GM21825 (cell line): ENCODE measurements at regions not wholly inside any gene's neighbourhood (a gene's known extent, or its start where the extent isn't known, plus 50 kb on each side); places are given as distances from the start of the nearest gene placed in this dataset.

ENCODE experiments used
- ATAC-seq: cut with Tn5 transposase; IDR thresholded peaks from one replicate; pipeline ENCODE4 v1.9.1; 2021; ENCODE audit warnings: mild to moderate bottlenecking, moderate library complexity; ENCODE audit not compliant: unreplicated experiment

GRCh38 chr13:106143392-106143791 is 392.1 kb downstream of the EFNB2 start:
- no peak for ATAC-seq

- ATAC-seq: no peak
These were observed 395.0 kb downstream of the EFNB2 start for GRCh38 chr13:106140476-106140875.

- ATAC-seq: no peak
These were observed 395.5 kb downstream of the EFNB2 start for GRCh38 chr13:106139942-106140341.

- ATAC-seq: no peak
These were observed 396.1 kb downstream of the EFNB2 start for GRCh38 chr13:106139377-106139776.

GRCh38 chr13:106138620-106139019 is 396.8 kb downstream of the EFNB2 start:
- no peak for ATAC-seq

- no peak for ATAC-seq
These were observed 402.4 kb downstream of the EFNB2 start for GRCh38 chr13:106133025-106133424.

- no peak for ATAC-seq
These were observed 403.2 kb downstream of the EFNB2 start for GRCh38 chr13:106132216-106132615.

GRCh38 chr13:106129993-106130392 is 405.5 kb downstream of the EFNB2 start:
- ATAC-seq: no peak

GRCh38 chr13:106129273-106129672 is 406.2 kb downstream of the EFNB2 start:
- ATAC-seq: no peak

- no peak for ATAC-seq
These were observed 413.2 kb downstream of the EFNB2 start for GRCh38 chr13:106122234-106122633.

GRCh38 chr13:106121173-106121754 is 414.2 kb downstream of the EFNB2 start:
- no peak for ATAC-seq

GRCh38 chr13:106118996-106119395 is 416.5 kb downstream of the EFNB2 start:
- ATAC-seq: no peak

GRCh38 chr13:106118050-106118449 is 417.4 kb downstream of the EFNB2 start:
- no peak for ATAC-seq

GRCh38 chr13:106117640-106118039 is 417.8 kb downstream of the EFNB2 start:
- ATAC-seq: no peak

- ATAC-seq: no peak
These were observed 418.4 kb downstream of the EFNB2 start for GRCh38 chr13:106117035-106117434.

GRCh38 chr13:106115081-106115480 is 420.4 kb downstream of the EFNB2 start:
- no peak for ATAC-seq

GRCh38 chr13:106113796-106114195 is 421.7 kb downstream of the EFNB2 start:
- ATAC-seq: no peak

GRCh38 chr13:106112191-106112590 is 423.3 kb downstream of the EFNB2 start:
- no peak for ATAC-seq

- no peak for ATAC-seq
These were observed 425.1 kb downstream of the EFNB2 start for GRCh38 chr13:106110241-106110855.

GRCh38 chr13:106109391-106109791 is 426.1 kb downstream of the EFNB2 start:
- ATAC-seq: no peak

GRCh38 chr13:106108346-106108745 is 427.1 kb downstream of the EFNB2 start:
- ATAC-seq: no peak

- ATAC-seq: no peak
These were observed 428.4 kb downstream of the EFNB2 start for GRCh38 chr13:106107061-106107460.

GRCh38 chr13:106105153-106105552 is 430.3 kb downstream of the EFNB2 start:
- no peak for ATAC-seq
